NCI-H2227 (cell line): ENCODE measurements at regions not wholly inside any gene's neighbourhood (a gene's known extent, or its start where the extent isn't known, plus 50 kb on each side); places are given as distances from the start of the nearest gene placed in this dataset.
"Not testable (repeated sequence)": the region's sequence is repeated elsewhere in the genome, so short reads cannot be mapped to it uniquely, and the experiment has no call there.

Experiments
- DNase-seq: peaks from one replicate; lab custom pipeline; 2025; ENCODE audit not compliant: unreplicated experiment; lab: John Stamatoyannopoulos, UW

- DNase-seq, result no peak
These were observed 112.5 kb downstream of the EFEMP1 start for GRCh38 chr2:55811048-55811447.

- no peak for DNase-seq
These were observed 113.0 kb downstream of the EFEMP1 start for GRCh38 chr2:55810622-55811020.

GRCh38 chr2:55809875-55810621 lies 113.5 kb downstream of the EFEMP1 start:
- DNase-seq, result no peak

- DNase-seq, result no peak
These were observed 114.3 kb upstream of the PNPT1 start for GRCh38 chr2:55807900-55808299.

- no peak for DNase-seq
These were observed 112.0 kb upstream of the PNPT1 start for GRCh38 chr2:55805686-55806085.

GRCh38 chr2:55804535-55804934 lies 110.9 kb upstream of the PNPT1 start:
- DNase-seq, result no peak

- no peak for DNase-seq
These were observed 108.4 kb upstream of the PNPT1 start for GRCh38 chr2:55802067-55802466.

- DNase-seq, result no peak
These were observed 107.8 kb upstream of the PNPT1 start for GRCh38 chr2:55801436-55801835.

GRCh38 chr2:55799624-55800023 lies 106.0 kb upstream of the PNPT1 start:
- not testable (repeated sequence) for DNase-seq

GRCh38 chr2:55796121-55796520 lies 102.5 kb upstream of the PNPT1 start:
- no peak for DNase-seq

- DNase-seq, result not testable (repeated sequence)
These were observed 100.0 kb upstream of the PNPT1 start for GRCh38 chr2:55793602-55794001.

- no peak for DNase-seq
These were observed 92.6 kb upstream of the PNPT1 start for GRCh38 chr2:55786280-55786679.

- not testable (repeated sequence) for DNase-seq
These were observed 90.1 kb upstream of the PNPT1 start for GRCh38 chr2:55783751-55784150.

GRCh38 chr2:55782528-55783173 lies 89.0 kb upstream of the PNPT1 start:
- DNase-seq, result no peak

- no peak for DNase-seq
These were observed 87.9 kb upstream of the PNPT1 start for GRCh38 chr2:55781542-55781941.

GRCh38 chr2:55780697-55781096 lies 87.1 kb upstream of the PNPT1 start:
- DNase-seq, result no peak

GRCh38 chr2:55779459-55780421 lies 86.1 kb upstream of the PNPT1 start:
- DNase-seq, result no peak

GRCh38 chr2:55776966-55777365 lies 83.3 kb upstream of the PNPT1 start:
- no peak for DNase-seq

- DNase-seq, result no peak
These were observed 82.8 kb upstream of the PNPT1 start for GRCh38 chr2:55776479-55776878.

GRCh38 chr2:55775828-55776227 lies 82.2 kb upstream of the PNPT1 start:
- DNase-seq, result no peak

- not testable (repeated sequence) for DNase-seq
These were observed 80.0 kb upstream of the PNPT1 start for GRCh38 chr2:55773651-55774050.
